ENCODE measurements at regions not wholly inside any gene's neighbourhood (a gene's known extent, or its start where the extent isn't known, plus 50 kb on each side); places are given as distances from the start of the nearest gene placed in this dataset.

- TF ChIP-seq CTCF (IDR thresholded peaks at IDR 0.05; ENCODE audit: extremely low read depth in 1 of 2, insufficient read depth in 1 of 2, low read depth in 1 of 2, low read length in 2 of 2) (no peak), EZH2 (IDR thresholded peaks at IDR 0.05; ENCODE audit: borderline replicate concordance, low read depth, low read length, severe bottlenecking) (no peak), POLR2A (IDR thresholded peaks at IDR 0.05; ENCODE audit: low read depth, low read length) (no peak), GATA2 (IDR thresholded peaks at IDR 0.05; ENCODE audit: insufficient read depth, insufficient read length, low read depth, low read length) (no peak), MAX (IDR thresholded peaks at IDR 0.05; ENCODE audit: insufficient read depth, insufficient read length) (no peak), MYC (IDR thresholded peaks at IDR 0.05; ENCODE audit: low read depth, low read length) (no peak), POLR2AphosphoS5 (IDR thresholded peaks at IDR 0.05; ENCODE audit: insufficient read depth, low read depth, low read length) (no peak)
These were observed 87.2 kb downstream of the CAPZA3 start for GRCh38 chr12:18825138-18825537.
